ENCODE measurements at regions not wholly inside any gene's neighbourhood (a gene's known extent, or its start where the extent isn't known, plus 50 kb on each side); places are given as distances from the start of the nearest gene placed in this dataset.

GRCh38 chr4:52410971-52411370 is 248.1 kb downstream of the USP46 start:
- TF ChIP-seq CTCF (IDR thresholded peaks at IDR 0.05; ENCODE audit: low read depth, low read length, missing input control) (no peak), RXRA (IDR thresholded peaks at IDR 0.05) (no peak), HNF4A (conservative IDR thresholded peaks at IDR 0.05) (no peak), TAF1 (conservative IDR thresholded peaks at IDR 0.05) (no peak), MAX (IDR thresholded peaks at IDR 0.05) (no peak), ATF3 (IDR thresholded peaks at IDR 0.05) (no peak), REST (IDR thresholded peaks at IDR 0.05) (no peak), YY1 (IDR thresholded peaks at IDR 0.05) (no peak), ZBTB33 (IDR thresholded peaks at IDR 0.05) (no peak)

Data from liver (tissue), 3 donors.